ENCODE measurements at regions not wholly inside any gene's neighbourhood (a gene's known extent, or its start where the extent isn't known, plus 50 kb on each side); places are given as distances from the start of the nearest gene placed in this dataset.

GRCh38 chr4:115749404-115749803 lies 636.0 kb upstream of the NDST4 start:
- no peak for DNase-seq (ENCODE audit: low read depth in 1 of 2, low spot score in 1 of 2)
- Histone ChIP-seq H3K27me3 (ENCODE audit: insufficient read depth, poor library complexity, severe bottlenecking) (no peaks in the 10 kb centered on the region), H3K4me3 (replicated peaks; ENCODE audit: insufficient read depth, low read length) (no peak overlapping the region), H3K27ac (replicated peaks) (no peak overlapping the region)
- TF ChIP-seq SPI1 (IDR thresholded peaks at IDR 0.05; ENCODE audit: borderline replicate concordance, low read depth): no peak
- no peak for TF ChIP-seq POLR2AphosphoS5 (IDR thresholded peaks at IDR 0.05; ENCODE audit: low read depth)
- TF ChIP-seq GABPA (IDR thresholded peaks at IDR 0.05; ENCODE audit: low read depth): no peak
- TF ChIP-seq REST (IDR thresholded peaks at IDR 0.05; ENCODE audit: insufficient replicate concordance, low read depth): no peak
- no peak for TF ChIP-seq CTCF (IDR thresholded peaks at IDR 0.05; ENCODE audit: insufficient read depth, low read length)

- TF ChIP-seq REST (IDR thresholded peaks at IDR 0.05; ENCODE audit: insufficient replicate concordance, low read depth): no peak
- TF ChIP-seq SPI1 (IDR thresholded peaks at IDR 0.05; ENCODE audit: borderline replicate concordance, low read depth): no peak
- no peak for TF ChIP-seq GABPA (IDR thresholded peaks at IDR 0.05; ENCODE audit: low read depth)
- TF ChIP-seq POLR2AphosphoS5 (IDR thresholded peaks at IDR 0.05; ENCODE audit: low read depth): no peak
- TF ChIP-seq CTCF (IDR thresholded peaks at IDR 0.05; ENCODE audit: insufficient read depth, low read length): no peak
- Histone ChIP-seq H3K4me3 (replicated peaks; ENCODE audit: insufficient read depth, low read length) (no peak overlapping the region), H3K27me3 (ENCODE audit: insufficient read depth, poor library complexity, severe bottlenecking) (no peaks in the 10 kb centered on the region), H3K27ac (replicated peaks) (no peak overlapping the region)
- DNase-seq (ENCODE audit: low read depth in 1 of 2, low spot score in 1 of 2): no peak
Observed at GRCh38 chr4:115740806-115741205, 627.4 kb upstream of the NDST4 start.

GRCh38 chr4:115729739-115730266 lies 616.4 kb upstream of the NDST4 start:
- no peak overlapping the region for H3K27ac ChIP-seq (replicated peaks)
- TF ChIP-seq CTCF (IDR thresholded peaks at IDR 0.05; ENCODE audit: insufficient read depth, low read length) (no peak), POLR2AphosphoS5 (IDR thresholded peaks at IDR 0.05; ENCODE audit: low read depth) (no peak), REST (IDR thresholded peaks at IDR 0.05; ENCODE audit: insufficient replicate concordance, low read depth) (no peak), SPI1 (IDR thresholded peaks at IDR 0.05; ENCODE audit: borderline replicate concordance, low read depth) (no peak), GABPA (IDR thresholded peaks at IDR 0.05; ENCODE audit: low read depth) (no peak)
- H3K27me3 ChIP-seq (ENCODE audit: insufficient read depth, poor library complexity, severe bottlenecking): no peaks in the 10 kb centered on the region
- no peak overlapping the region for H3K4me3 ChIP-seq (replicated peaks; ENCODE audit: insufficient read depth, low read length)
- no peak for DNase-seq (ENCODE audit: low read depth in 1 of 2, low spot score in 1 of 2)

Data from HL-60 (cell line).